GM19239 (cell line): ENCODE measurements at regions not wholly inside any gene's neighbourhood (a gene's known extent, or its start where the extent isn't known, plus 50 kb on each side); places are given as distances from the start of the nearest gene placed in this dataset.
"Not testable (repeated sequence)": the region's sequence is repeated elsewhere in the genome, so short reads cannot be mapped to it uniquely, and the experiment has no call there.

Source experiments
- DNase-seq: peaks from one replicate; pipeline ENCODE4 v3.0.0; 2011; ENCODE audit warnings: low spot score; ENCODE audit not compliant: insufficient read length
- FAIRE-seq: peaks from 2 replicates; lab custom pipeline; 2011; peaks lifted over from hg19 to GRCh38; lab: Jason Lieb, UNC

DNA sequence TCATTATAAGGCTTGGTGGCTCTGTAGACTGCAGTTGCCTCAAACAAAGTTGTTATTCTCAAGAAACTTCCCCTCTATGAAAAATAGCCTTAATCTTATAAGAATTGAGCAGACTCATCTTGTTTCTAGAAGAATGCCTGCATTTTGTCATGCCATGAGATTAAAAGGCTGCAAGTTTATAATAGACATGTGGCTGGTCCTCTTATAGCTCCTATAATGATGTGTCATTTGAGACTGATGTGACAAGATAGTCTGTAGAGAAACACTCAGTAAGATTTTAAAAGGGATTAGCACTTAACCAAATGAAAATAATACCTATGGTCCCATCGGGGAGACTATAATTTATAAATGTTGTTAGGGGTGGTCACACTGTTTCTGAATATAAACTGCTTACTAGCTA is 312.5 kb downstream of the OXSM start:
- DNase-seq (no peak), FAIRE-seq (no peak)

GRCh38 chr3:26104851-26105251 is 315.0 kb downstream of the OXSM start:
- DNase-seq (no peak), FAIRE-seq (no peak)

- DNase-seq = no peak
- no peak for FAIRE-seq
These were observed 315.4 kb downstream of the OXSM start for GRCh38 chr3:26105261-26105660.

GRCh38 chr3:26106228-26106627 is 316.3 kb downstream of the OXSM start:
- no peak for FAIRE-seq

DNA sequence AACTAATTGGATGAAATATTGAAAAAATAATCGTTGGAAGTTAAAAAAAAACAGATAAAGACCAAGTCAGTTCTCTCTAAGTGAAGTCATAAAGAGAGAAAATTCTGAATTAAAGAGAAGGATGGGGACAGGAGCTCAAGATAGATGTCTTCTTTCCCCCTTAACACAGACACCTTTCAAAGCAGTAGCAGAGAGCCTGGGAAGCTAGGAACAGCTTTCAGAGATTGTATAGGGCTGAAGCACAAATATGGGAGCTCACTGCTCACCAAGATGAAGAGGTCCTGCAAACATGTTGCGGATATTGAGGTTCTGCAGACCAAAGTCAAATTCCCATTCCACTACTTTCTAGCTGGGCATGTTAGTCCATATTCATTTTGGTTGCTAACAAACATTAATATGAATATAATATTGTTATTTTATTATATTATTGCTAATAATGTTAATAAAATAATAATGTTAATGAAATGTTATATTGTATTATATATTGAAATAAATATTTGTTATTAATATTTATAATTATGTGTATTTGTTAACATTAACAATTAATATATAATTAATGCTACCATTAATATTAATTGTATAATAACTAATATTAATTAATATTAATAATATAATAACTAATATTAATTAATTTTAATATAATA is 319.1 kb downstream of the OXSM start:
- no peak for FAIRE-seq
- DNase-seq = no peak

More at GRCh38 chr3:26106228-26106627, 316.3 kb downstream of the OXSM start:
- DNase-seq = no peak

- DNase-seq = no peak
- no peak for FAIRE-seq
These were observed 325.0 kb downstream of the OXSM start for GRCh38 chr3:26114851-26115250.

- FAIRE-seq = no peak
- DNase-seq = no peak
These were observed 328.3 kb downstream of the OXSM start for GRCh38 chr3:26118165-26118564.

- DNase-seq (no peak), FAIRE-seq (no peak)
These were observed 343.1 kb downstream of the OXSM start for GRCh38 chr3:26132942-26133341.

DNA sequence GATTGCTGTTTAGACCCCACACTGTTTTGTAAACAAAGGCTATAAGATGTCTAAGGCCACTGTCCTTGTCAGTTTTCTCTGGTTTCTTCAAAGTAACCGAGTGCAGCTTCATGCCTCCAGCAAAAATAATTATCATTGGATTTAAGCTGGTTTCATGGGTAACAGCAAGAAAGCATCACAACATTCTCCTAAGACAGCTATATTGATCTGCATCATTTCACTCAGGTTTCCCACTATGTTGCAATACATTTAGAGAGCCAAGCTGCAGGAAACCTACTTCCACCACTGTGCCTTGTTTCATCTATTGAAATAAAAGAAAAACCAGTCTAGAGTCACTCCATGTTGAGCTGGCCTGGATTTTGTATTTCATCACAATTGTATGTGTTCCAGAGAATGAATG is 351.4 kb downstream of the OXSM start:
- DNase-seq = no peak

GRCh38 chr3:26145769-26146168 is 355.9 kb downstream of the OXSM start:
- DNase-seq = no peak
- FAIRE-seq = no peak

More for the DNA sequence above, 351.4 kb downstream of the OXSM start:
- no peak for FAIRE-seq

GRCh38 chr3:26157428-26157827 is 367.5 kb downstream of the OXSM start:
- DNase-seq, FAIRE-seq: not testable (repeated sequence)

DNA sequence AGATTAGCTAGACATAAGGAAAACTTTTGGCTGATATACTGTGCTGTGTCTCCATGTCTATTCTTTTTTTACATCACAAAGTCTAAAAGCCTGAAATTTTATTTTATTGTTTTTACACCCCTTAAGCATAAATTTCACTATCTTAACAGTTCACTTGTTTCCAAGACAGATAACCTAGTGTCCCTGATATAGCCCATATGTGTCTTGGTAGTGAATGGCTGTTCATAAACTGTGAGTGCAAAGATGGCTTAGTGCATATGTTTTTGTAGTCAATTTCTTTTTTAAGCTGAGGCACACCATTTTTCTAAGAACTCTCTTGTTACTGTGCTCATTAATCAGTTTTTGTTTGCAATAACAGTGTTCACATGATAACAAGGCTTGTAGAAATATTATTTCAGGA is 381.1 kb downstream of the OXSM start:
- FAIRE-seq = no peak
- DNase-seq = no peak

GRCh38 chr3:26191556-26191955 is 401.7 kb downstream of the OXSM start:
- no peak for DNase-seq
- no peak for FAIRE-seq

- no peak for FAIRE-seq
These were observed 403.7 kb downstream of the OXSM start for GRCh38 chr3:26193558-26193957.

GRCh38 chr3:26196781-26197180 is 406.9 kb downstream of the OXSM start:
- DNase-seq = no peak
- no peak for FAIRE-seq

More at GRCh38 chr3:26193558-26193957, 403.7 kb downstream of the OXSM start:
- DNase-seq = no peak

- no peak for DNase-seq
- no peak for FAIRE-seq
These were observed 408.7 kb downstream of the OXSM start for GRCh38 chr3:26198609-26199008.

- DNase-seq (no peak), FAIRE-seq (no peak)
These were observed 412.3 kb downstream of the OXSM start for GRCh38 chr3:26202169-26202568.

DNA sequence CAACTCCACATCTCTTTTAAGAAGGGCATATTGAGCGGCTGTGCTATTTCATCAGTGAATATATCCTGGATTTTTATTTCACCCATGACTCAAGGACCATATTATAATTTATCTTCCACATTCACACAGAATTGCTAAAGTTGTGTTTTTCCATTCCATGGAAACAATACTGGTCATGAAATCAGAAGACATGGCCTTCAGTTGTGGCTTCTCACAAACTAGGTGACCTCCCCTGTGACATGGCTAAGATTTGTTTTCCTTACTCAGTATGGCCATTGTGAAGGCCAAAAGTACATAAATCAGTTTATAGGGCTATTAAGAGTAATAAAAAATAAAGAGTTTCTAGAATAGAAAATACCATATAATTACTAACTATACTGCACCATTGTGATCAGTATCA is 415.6 kb downstream of the OXSM start:
- FAIRE-seq = no peak
- no peak for DNase-seq

DNA sequence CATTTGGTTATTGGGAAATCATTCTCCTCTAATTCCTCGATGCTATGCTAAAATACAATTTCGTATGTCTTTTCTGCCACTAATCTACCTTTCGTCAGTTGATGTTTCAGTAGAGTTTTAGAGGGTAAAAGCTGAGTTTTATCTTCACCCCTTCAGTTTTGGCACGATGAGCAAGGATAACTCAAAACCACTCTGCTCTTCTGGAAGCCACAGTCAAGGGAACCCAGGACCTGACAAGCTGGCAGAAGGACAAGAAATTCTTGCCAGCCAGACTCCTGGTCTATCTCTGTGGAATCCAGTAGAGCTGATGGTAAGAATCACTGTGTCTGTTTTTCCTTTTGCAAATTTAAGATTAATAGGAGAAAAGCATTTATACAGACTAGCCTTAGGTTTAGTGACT is 414.4 kb upstream of the LRRC3B start:
- FAIRE-seq (no peak), DNase-seq (no peak)

- DNase-seq = no peak
- FAIRE-seq = no peak
These were observed 392.8 kb upstream of the LRRC3B start for GRCh38 chr3:26229801-26230200.

GRCh38 chr3:26233374-26233773 is 389.2 kb upstream of the LRRC3B start:
- FAIRE-seq (no peak), DNase-seq (no peak)

GRCh38 chr3:26236531-26236930 is 386.0 kb upstream of the LRRC3B start:
- DNase-seq = no peak
- FAIRE-seq = no peak
